ENCODE measurements at regions not wholly inside any gene's neighbourhood (a gene's known extent, or its start where the extent isn't known, plus 50 kb on each side); places are given as distances from the start of the nearest gene placed in this dataset.
"Not testable (repeated sequence)": the region's sequence is repeated elsewhere in the genome, so short reads cannot be mapped to it uniquely, and the experiment has no call there.

DNA sequence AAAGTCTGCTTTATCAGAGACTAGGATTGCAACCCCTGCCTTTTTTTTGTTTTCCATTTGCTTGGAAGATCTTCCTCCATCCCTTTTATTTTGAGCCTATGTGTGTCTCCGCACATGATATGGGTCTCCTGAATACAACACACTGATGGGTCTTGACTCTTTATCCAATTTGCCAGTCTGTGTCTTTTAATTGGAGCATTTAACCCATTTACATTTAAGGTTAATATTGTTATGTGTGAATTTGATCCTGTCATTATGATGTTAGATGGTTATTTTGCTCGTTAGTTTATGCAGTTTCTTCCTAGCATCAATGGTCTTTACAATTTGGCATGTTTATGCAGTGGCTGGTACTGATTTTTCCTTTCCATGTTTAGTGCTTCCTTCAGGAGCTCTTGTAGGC is 84.0 kb upstream of the B3GAT1 start:
- TF ChIP-seq CTCF (conservative IDR thresholded peaks at IDR 0.05; ENCODE audit: low read length); EZH2phosphoT487 (IDR thresholded peaks at IDR 0.05; ENCODE audit: borderline replicate concordance): not testable (repeated sequence)

All from Loucy (cell line).